K562 (cell line): ENCODE measurements at regions not wholly inside any gene's neighbourhood (a gene's known extent, or its start where the extent isn't known, plus 50 kb on each side); places are given as distances from the start of the nearest gene placed in this dataset.

ENCODE experiments used
- ATAC-seq: fragments of 200-7000 bp; cut with Tn5 transposase; 3 replicates; pipeline ENCODE4 v1.9.1; 2020; ENCODE audit warnings: moderate library complexity
- BruUV-seq: library from RNA; stranded (reverse); fragments of 400-500 nt; replicated peaks from 2 replicates; lab custom pipeline; 2021; lab: Mats Ljungman, UMichigan
- CTCF ChIA-PET: fragments of 300-600 bp; formaldehyde crosslinking; extraction: SDS; loops from one replicate; lab custom pipeline; 2021; ENCODE audit warnings: low intra/inter-chr PET ratio; lab: Yijun Ruan, JAX
- POLR2A ChIA-PET: fragments of 300-600, 350-650 bp; sonication (Branson Sonifier 250); formaldehyde crosslinking; extraction: SDS; loops from one replicate; lab custom pipeline; 2021; ENCODE audit warnings: antibody characterized with exemption, inconsistent platforms; lab: Yijun Ruan, JAX
- DNase-seq, 4 experiments: peaks; one replicate each; pipeline versions ENCODE4 v3.0.0 to v3.0.0-alpha.2; 2011 to 2018; ENCODE audit warnings: low spot score in 3 of 4, mixed read lengths in 3 of 4; ENCODE audit errors: extremely low read depth in 1 of 4
- FAIRE-seq: peaks from 2 replicates; lab custom pipeline; 2011; peaks lifted over from hg19 to GRCh38; lab: Jason Lieb, UNC
- H2AFZ ChIP-seq: 2 replicates; pipeline ENCODE4 v1.6.0; 2011; ENCODE audit warnings: low read depth, low read length, control low read depth, inconsistent platforms
- H3K27ac ChIP-seq: fragments of 200-600 bp; 3 replicates; pipeline ENCODE4 v1.8.0; 2011; ENCODE audit warnings: low read depth, mild to moderate bottlenecking, control low read depth, inconsistent platforms, low read length, moderate library complexity, mixed read lengths; ENCODE audit errors: extremely low read depth
- H3K27me3 ChIP-seq, 2 experiments: fragments of 300-600 bp in 1 of 2; 2 replicates in 1 of 2; 3 replicates in 1 of 2; pipeline versions ENCODE4 v1.6.0 to v1.8.0; 2011; ENCODE audit warnings: inconsistent platforms in 2 of 2, low read length in 2 of 2, mild to moderate bottlenecking in 1 of 2, mixed read lengths in 1 of 2, moderate library complexity in 1 of 2; ENCODE audit not compliant: control insufficient read depth in 2 of 2, insufficient read depth in 2 of 2
- H3K36me3 ChIP-seq: fragments of 300-600 bp; 3 replicates; pipeline ENCODE4 v1.8.0; 2011; ENCODE audit warnings: mild to moderate bottlenecking, low read length, inconsistent platforms; ENCODE audit not compliant: control insufficient read depth, insufficient read depth
- H3K4me1 ChIP-seq, 2 experiments: fragments of 200-600 bp in 1 of 2; replicated peaks in 1 of 2; 2 replicates in 1 of 2; 3 replicates in 1 of 2; pipeline versions ENCODE4 v1.5.1 to v1.8.0; 2011; ENCODE audit warnings: inconsistent platforms in 2 of 2, low read length in 2 of 2, mild to moderate bottlenecking in 1 of 2, mixed read lengths in 1 of 2, moderate library complexity in 1 of 2; ENCODE audit not compliant: control insufficient read depth in 2 of 2, insufficient read depth in 2 of 2
- H3K4me2 ChIP-seq: 2 replicates; pipeline ENCODE4 v1.6.1; 2011; ENCODE audit warnings: low read length, control low read depth, inconsistent platforms, mixed read lengths; ENCODE audit not compliant: insufficient read depth
- H3K4me3 ChIP-seq: fragments of 200-600 bp; sonication (generic), shearing (Covaris generic); 2 replicates; pipeline ENCODE4 v1.5.1; 2016; ENCODE audit warnings: control low read depth, inconsistent platforms
- H3K79me2 ChIP-seq: fragments of 200-600 bp; 3 replicates; pipeline ENCODE4 v1.8.0; 2011; ENCODE audit warnings: low read length, inconsistent platforms; ENCODE audit not compliant: control insufficient read depth, insufficient read depth
- H3K9ac ChIP-seq, 2 experiments: 2 replicates each; pipeline versions ENCODE4 v1.6.0 to v1.6.1; 2011; ENCODE audit warnings: low read depth in 2 of 2, low read length in 2 of 2, control low read depth in 1 of 2, inconsistent platforms in 1 of 2, mild to moderate bottlenecking in 1 of 2, mixed read lengths in 1 of 2; ENCODE audit not compliant: insufficient read depth in 1 of 2
- H3K9me1 ChIP-seq: one replicate; pipeline ENCODE4 v1.6.0; 2011; ENCODE audit warnings: inconsistent platforms, mild to moderate bottlenecking, low read length, moderate library complexity; ENCODE audit not compliant: control insufficient read depth, insufficient read depth
- H3K9me3 ChIP-seq: replicated peaks from 2 replicates; pipeline ENCODE4 v1.5.1; 2011; ENCODE audit warnings: low read depth, low read length, inconsistent platforms; ENCODE audit not compliant: control insufficient read depth, insufficient read depth
- H4K20me1 ChIP-seq: replicated peaks from 2 replicates; pipeline ENCODE4 v1.6.1; 2011; ENCODE audit warnings: low read length, inconsistent platforms, mixed read lengths; ENCODE audit not compliant: control insufficient read depth, insufficient read depth
- NCOA2 ChIP-seq, 2 experiments: fragments of 450-650 bp; IDR thresholded peaks; 2 replicates each; pipeline ENCODE4 v1.6.1; 2018; ENCODE audit warnings: mild to moderate bottlenecking in 2 of 2, moderate library complexity in 1 of 2; ENCODE audit not compliant: partially characterized antibody in 2 of 2
- TAF7 ChIP-seq: fragments of 450-650 bp; IDR thresholded peaks from 2 replicates; pipeline ENCODE4 v1.6.1; 2016; ENCODE audit warnings: missing genetic modification characterization, missing compliant biosample characterization
- ZNF12 ChIP-seq: sonication (generic); formaldehyde crosslinking; IDR thresholded peaks from 2 replicates; pipeline ENCODE4 v1.4.0; 2020; ENCODE audit warnings: mild to moderate bottlenecking, missing genetic modification reagents
- ZNF143 ChIP-seq: sonication (generic); formaldehyde crosslinking; IDR thresholded peaks from 2 replicates; pipeline ENCODE4 v1.9.0; 2022; ENCODE audit warnings: mild to moderate bottlenecking, missing genetic modification reagents
- ZNF311 ChIP-seq: fragments of 250-450 bp; sonication (Bioruptor Pico); IDR thresholded peaks from 2 replicates; pipeline ENCODE4 v1.4.0; 2020; ENCODE audit warnings: mild to moderate bottlenecking, moderate library complexity
- ZNF57 ChIP-seq: fragments of 450-650 bp; formaldehyde crosslinking; IDR thresholded peaks from 2 replicates; pipeline ENCODE4 v1.4.0; 2020; ENCODE audit warnings: mild to moderate bottlenecking, moderate library complexity
- ZNF75A ChIP-seq: fragments of 450-650 bp; formaldehyde crosslinking; IDR thresholded peaks from 2 replicates; pipeline ENCODE4 v1.4.0; 2020; ENCODE audit warnings: mild to moderate bottlenecking
- WGBS: fragments of 100-300 bp; shearing (Covaris generic); methylation state at CpG from one replicate; pipeline ENCODE4 v1.1.6; 2016; ENCODE audit warnings: low coverage, mixed read lengths; ENCODE audit not compliant: insufficient coverage; ENCODE audit errors: missing lambda C conversion rate; 5-methylcytosine and 5-hydroxymethylcytosine counted together
- in situ Hi-C: fragments of 300-500 bp; cut with MboI; formaldehyde crosslinking; loops from 4 replicates; pipeline ENCODE4 v1.15.0; 2018; ENCODE audit warnings: inconsistent platforms, mixed read lengths
- intact Hi-C: fragments of 100-400 bp; cut with micrococcal nuclease; formaldehyde crosslinking; loops from 2 replicates; pipeline ENCODE4 v1.14.2; 2022

DNA sequence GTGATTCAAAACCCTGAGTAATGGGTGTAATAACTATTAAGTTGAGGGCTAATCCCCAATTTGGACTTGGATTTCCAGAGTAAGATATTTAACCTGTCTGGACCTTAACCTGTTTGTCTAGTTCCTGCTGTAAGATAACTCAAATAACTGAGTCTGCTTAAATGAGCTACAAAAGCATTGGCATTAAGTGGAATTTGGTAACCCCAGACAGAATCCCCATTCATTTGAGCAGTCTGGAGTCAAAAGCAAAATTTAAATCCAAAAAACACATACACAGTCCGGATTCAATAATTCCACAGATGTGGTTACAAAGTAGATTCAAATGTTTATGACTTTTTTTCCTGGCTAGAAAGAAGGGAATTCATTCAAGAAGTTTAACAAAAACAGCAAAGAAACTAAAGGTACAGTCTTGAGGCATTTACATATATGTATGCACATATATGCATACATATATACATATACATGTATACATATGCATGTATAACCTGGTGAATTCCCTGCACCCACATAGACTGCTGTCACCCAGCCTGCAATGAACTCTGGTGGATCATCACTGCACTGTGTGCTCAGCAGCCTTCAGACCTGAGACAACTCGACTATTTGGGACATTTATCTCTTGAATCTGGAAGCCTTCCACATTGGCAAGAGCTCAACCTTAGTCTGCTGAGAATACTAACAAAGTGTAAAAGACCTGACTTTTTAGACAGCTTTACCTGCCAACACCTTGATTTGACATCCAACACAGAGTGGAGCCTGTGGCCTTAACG lies 205.4 kb downstream of the LURAP1L start:
- H3K4me3 ChIP-seq: no peak overlapping the region
- H2AFZ ChIP-seq: no peak overlapping the region
- H3K9ac ChIP-seq: no peak overlapping the region
- 0% methylated on average over 2 of the region's 3 CpGs for WGBS
- in situ Hi-C loops (no loop called here), intact Hi-C loops (no loop called here)
- FAIRE-seq (no peak), DNase-seq (no peak), ATAC-seq (no peak)
- no peak for TF ChIP-seq TAF7 (tag)
- TF ChIP-seq ZNF75A (CRISPR knock-in tag): no peak
- TF ChIP-seq NCOA2 (IDR thresholded peaks at IDR 0.05; ENCODE audit: partially characterized antibody in 2 of 2): no peak
- TF ChIP-seq ZNF57 (CRISPR knock-in tag): no peak
- no peak for TF ChIP-seq ZNF311 (CRISPR knock-in tag)
- TF ChIP-seq ZNF12 (CRISPR knock-in tag): no peak
- no peak for TF ChIP-seq ZNF143 (CRISPR knock-in tag)
- H3K9me1 ChIP-seq: no peaks in the 10 kb centered on the region
- H3K27me3 ChIP-seq: no peaks in the 10 kb centered on the region
- POLR2A ChIA-PET: no interaction called here
- H3K9me3 ChIP-seq: no peaks in the 10 kb centered on the region
- no peaks in the 10 kb centered on the region for H3K79me2 ChIP-seq
- H4K20me1 ChIP-seq: no peaks in the 10 kb centered on the region
- no peak overlapping the region for H3K4me2 ChIP-seq
- CTCF ChIA-PET: no interaction called here
- H3K36me3 ChIP-seq: no peaks in the 10 kb centered on the region
- BruUV-seq: no TSS peak
- H3K27ac ChIP-seq: no peak overlapping the region
- no peaks in the 10 kb centered on the region for H3K4me1 ChIP-seq
